Astrocyte (in vitro differentiated cells and primary cell): ENCODE measurements at regions not wholly inside any gene's neighbourhood (a gene's known extent, or its start where the extent isn't known, plus 50 kb on each side); places are given as distances from the start of the nearest gene placed in this dataset.

Experiments used
- CTCF ChIP-seq: IDR thresholded peaks from 2 replicates; pipeline ENCODE4 v1.5.1; 2011; ENCODE audit warnings: low read depth, mild to moderate bottlenecking, inconsistent platforms, low read length, moderate library complexity; ENCODE audit not compliant: insufficient read depth
- EZH2 ChIP-seq: IDR thresholded peaks from 2 replicates; pipeline ENCODE4 v1.6.1; 2012; ENCODE audit warnings: mild to moderate bottlenecking, low read length, inconsistent platforms; ENCODE audit not compliant: insufficient read depth

- no peak for TF ChIP-seq EZH2
- no peak for TF ChIP-seq CTCF
Measured at GRCh38 chr1:232517204-232517603, 112.7 kb downstream of the SIPA1L2 start.
